Endometrium (tissue), 2 donors: ENCODE measurements at regions not wholly inside any gene's neighbourhood (a gene's known extent, or its start where the extent isn't known, plus 50 kb on each side); places are given as distances from the start of the nearest gene placed in this dataset.
"Not testable (repeated sequence)": the region's sequence is repeated elsewhere in the genome, so short reads cannot be mapped to it uniquely, and the experiment has no call there.

Experiments
- FAIRE-seq: peaks from 2 replicates; lab custom pipeline; 2012; peaks lifted over from hg19 to GRCh38; lab: Jason Lieb, UNC
- donor health status: control.
- donor health status: control.

DNA sequence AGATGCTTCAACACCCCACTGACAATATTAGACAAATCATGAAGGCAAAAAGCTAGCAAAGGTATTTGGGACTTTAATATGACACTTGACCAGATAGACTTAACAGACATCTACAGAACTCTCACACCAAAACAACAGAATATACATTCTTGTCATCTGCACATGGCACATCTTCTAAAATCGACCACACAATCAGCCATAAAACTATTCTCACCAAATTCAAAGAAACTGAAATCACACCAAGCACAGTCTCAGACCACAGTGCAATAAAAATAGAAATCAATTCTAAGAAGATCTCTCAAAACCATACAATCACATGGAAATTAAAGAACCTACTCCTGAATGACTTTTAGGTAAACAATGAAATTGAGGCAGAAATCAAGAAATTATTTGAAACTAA is 340.8 kb downstream of the PPP1R2C start:
- no peak for FAIRE-seq

DNA sequence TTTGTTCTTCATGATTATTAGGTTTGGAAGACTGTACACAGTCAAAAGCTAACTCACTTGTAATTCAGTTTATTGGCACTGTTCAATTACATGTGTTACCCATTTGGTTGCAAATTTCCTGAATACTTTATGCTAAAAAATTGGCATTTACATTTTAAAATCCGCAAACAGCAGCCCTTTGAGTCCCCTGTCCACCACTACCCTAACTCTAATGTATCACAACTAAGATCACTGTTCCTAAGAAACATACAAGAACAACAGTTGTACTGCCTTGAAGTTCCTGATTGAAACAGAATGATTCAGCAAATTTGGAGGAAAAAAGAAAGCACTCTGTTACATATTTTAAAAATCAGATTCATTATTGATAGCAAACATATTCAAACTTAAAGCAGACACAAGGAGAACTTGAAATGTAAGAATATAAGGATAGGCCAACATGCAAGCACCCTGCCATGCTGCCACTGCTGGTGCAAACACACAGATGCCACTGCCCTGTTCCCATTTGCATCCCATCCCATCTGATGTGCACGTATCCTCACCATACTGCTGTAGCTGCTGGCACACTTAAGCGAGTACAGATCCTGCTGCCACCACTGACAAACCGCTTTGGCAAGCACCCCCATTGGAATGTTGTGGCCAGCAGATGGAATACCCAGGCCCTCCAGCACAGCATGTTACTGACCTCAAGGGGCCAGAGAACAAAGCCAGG is 343.4 kb downstream of the PPP1R2C start:
- no peak for FAIRE-seq

DNA sequence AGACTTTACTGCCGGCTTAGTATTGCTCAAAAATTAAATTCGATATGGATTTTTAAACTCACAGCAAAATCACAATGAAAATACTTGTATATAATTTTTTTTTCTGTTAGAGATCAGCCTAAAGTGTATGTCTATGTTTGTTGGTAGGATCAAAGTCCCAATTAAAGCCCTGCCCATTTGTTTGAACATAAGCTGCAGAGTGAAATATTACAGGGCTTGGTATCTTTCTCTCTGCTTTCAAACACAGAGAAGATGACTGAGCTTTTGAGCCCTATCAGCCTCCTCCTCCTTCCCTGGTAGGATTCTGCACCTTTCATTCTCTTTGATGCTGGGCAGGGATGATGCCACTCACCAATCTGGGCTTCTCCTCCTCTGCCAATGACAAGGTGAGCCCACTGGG is 345.4 kb downstream of the PPP1R2C start:
- no peak for FAIRE-seq

DNA sequence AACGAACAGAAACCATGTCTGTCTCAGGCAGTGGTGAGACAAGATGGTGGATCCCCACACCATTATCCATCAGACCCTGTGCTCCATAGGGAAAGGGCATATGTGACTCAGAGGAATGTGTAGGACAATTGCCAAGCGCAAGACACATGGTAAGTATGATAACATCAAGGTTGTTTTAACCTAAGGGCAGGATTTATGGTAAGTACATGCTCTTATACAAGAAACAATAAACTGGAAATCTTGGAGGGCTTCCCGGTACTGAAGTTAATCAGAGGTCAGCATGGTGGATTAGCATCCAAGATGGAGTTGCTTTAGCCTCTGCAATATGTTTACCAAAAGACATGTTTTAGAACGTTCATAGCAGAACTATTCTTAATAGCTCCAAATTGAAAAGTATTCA is 355.0 kb downstream of the PPP1R2C start:
- no peak for FAIRE-seq

DNA sequence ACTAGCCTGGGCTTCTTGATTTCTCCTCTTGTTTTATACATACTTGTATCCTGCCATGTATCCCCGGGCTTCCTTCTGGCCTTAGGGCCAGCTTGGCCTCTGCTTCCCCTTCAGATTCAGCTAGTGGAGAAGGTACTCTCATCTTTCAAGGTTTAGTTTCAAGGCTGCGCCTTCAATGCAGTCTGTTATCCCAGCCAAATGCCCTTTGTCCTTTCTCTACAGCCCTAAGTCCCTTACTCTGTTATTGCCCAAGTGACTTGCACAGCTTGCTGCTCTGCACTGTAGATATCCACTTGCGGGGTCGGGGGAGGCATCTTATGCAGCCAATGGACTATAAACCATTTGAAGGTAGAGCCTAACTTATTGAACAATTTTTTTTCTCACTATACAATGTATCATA is 357.5 kb downstream of the PPP1R2C start:
- no peak for FAIRE-seq

DNA sequence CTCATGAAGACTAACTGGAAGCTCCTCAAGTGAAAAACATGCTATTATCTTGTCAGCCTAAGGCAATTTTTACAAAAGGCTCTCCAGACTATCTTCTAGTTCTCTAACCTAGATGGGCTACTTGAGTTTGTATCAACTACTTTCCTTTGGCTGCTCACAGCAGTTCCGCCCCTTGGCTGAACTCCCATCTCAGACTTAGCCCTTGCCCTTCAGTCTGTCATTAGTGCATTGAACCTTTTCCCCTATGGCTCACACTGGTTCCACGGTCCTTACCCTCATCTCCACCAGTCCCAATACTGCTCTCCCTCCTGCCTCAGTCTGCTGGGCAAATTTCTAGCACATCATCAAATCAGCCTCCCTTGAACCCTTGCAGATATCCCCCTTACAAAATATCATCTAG is 362.3 kb downstream of the PPP1R2C start:
- no peak for FAIRE-seq

DNA sequence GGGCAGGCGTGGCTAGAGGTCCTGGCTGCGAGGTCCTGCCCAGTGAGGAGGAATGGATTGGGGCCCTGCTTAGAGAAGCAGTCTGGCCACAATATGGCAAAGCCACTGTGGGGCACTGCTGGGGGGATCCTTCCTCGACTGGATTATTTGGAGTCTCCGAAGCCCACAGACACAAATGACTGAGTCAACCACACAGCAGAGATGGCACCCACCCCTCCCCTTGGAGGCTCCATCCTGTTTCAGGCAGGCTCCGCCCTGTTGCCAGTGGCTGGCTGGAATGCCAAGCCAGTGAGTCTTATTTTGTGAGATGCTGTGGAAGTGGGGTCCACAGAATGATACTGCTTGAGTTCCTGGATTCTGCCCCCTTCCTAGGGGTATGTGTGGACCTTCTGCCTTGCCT is 363.9 kb downstream of the PPP1R2C start:
- FAIRE-seq, result no peak

DNA sequence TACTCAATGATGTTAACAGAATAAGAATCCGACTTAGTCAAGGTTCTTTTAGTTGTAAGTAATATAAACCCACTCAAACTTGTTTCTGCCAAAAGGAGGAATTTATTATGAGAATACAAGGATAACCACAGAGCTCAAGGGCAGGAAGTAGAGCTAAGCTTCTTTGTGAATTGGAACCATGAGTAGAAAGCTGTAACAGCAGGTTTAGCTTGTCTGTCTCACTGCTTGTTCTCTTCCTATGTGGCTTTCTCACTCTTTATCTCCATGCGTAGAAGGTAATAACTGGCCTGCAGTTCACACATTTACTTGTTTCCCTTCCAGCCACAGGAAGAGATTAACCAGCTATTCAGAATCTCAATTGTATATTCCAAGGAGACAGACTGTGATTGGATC is 378.3 kb downstream of the PPP1R2C start:
- no peak for FAIRE-seq

DNA sequence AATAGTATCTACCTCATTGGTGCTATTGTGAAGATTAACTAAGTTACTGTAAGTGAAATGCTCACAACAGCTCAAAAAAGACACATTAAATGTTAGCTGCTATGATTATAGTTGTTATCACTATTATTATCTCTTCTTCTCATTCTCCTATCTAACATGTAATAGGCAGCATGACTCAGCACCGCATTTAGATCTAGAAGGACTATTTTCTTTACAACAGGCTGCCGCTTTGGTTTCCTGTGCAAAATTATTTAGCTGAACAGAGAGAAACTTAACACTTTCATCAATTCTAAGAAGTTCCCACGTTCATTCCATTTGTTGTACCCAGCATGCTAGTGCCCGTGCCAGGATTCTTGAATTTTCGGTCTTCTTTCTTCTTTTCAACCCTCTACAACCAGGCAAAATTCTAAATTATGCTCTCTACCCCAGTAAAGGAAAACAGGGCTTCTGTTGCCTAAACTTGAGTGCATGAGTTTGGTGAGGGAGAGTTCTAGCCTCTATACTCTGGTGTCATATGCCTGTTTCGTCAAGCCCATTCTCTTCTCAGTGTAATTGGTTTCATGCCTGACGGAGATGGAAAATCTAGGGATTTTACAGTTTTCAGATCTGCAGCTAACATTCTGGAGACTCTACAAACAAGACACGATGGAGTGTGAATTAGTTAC is 378.9 kb downstream of the PPP1R2C start:
- no peak for FAIRE-seq

DNA sequence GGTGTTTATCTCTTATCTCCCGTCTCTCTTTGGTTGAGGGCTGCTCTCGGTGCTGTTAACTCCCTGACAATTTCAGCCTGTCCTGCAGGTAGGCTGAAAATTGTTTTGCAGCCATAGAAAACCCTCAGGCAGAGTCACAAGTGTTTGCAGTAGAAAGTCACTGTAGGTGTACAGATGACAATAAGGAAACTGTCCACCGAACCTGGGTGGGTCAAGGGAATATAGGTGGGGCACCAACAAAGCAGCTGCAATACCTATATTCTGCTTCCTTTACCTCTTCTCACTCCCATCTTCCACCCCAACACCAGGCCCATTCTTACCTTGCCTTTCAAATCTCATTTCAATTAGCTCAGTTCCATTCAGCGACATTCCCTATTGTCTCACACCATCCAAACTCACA is 381.8 kb downstream of the PPP1R2C start:
- no peak for FAIRE-seq

DNA sequence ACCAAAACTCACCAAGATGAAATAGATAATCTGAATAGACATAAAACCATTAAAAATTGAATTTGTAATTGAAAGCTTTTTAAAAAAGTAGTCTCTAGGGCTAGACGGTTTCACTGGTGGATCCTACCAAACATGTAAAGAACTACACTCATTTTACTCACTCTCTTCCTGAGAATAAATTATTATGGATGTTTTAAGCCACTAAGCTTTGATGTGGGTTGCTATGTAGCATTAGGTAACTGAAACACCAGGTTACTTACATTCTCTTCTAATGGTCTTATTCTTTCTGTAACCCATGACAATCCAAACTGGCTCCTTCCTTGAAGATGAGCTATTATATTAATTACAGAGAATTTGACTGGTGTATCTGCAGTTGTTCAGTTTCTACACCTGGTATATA is 385.1 kb downstream of the PPP1R2C start:
- FAIRE-seq, result no peak

DNA sequence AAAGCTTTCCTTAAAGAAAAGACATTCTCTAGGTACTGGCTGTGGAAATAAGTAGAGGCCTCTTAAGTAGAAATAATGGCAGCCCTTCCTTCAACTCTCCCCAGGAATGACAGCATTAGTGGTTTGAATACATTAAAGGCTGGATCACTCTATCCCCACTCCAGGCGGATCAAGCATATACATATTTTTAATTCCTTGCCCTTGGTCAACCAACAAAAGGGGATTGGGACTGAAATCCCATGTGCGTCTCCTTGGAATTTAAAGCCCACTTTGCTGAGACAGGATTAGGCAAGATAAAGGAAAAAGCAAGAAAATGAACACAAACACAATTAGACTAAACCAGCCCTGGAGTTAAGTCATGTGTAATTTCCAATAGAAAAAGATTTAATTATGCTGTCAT is 391.3 kb downstream of the PPP1R2C start:
- no peak for FAIRE-seq

DNA sequence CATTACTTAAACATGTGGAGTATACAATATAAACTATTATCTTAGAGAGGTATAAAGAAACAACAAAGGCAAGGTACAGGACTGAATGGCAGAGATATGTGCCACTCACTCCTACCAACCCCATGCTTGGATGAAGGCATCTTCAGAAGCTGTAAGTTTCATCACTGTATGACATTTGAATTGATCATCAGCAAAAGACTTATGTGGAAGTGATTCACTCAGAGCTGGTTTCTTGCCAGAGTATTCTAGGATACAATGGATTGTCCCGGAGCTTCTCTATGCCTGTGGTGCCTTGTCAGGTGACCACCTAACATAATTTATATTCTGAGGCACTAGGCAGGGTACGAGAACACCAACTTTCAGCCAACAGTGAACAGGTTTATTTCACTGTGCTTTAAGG is 392.2 kb downstream of the PPP1R2C start:
- FAIRE-seq, result no peak

DNA sequence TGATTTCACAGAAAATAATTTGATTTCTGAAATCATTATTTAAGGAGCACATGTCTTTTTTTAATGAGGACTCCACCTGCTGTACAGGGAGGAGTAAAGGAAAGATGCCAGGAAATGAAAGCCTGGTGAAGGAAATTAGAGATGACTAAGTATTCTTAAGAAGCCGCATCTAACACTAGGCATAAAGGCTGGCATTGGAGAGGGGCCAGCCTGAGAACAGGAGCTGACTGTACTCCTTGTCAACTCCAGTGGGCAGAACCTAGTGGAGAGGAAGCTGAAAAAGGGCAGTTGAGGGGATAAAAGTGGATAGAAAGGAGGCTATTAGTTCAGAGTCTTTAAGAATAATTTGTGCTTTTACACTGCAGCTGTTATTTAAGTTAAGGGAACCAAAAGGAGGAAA is 393.0 kb downstream of the PPP1R2C start:
- no peak for FAIRE-seq

DNA sequence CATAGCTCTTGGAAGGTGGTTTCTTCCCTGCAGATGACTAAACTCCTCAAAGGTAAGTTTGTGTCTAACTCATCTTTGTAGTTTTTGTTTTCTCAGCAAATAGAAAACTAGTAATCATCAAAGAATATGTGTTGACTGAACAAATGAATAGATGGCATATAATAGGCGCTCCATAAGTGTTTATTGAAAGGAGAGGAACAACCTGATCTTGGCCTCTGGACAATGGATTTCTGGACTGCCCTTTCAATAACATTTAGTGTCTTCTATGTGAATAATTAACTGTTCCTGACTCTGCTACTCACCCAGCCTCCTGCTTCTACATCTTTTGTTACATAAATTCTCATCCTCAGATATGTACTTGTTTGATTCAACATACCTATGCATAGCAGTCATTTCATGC is 399.1 kb downstream of the PPP1R2C start:
- FAIRE-seq, result no peak

DNA sequence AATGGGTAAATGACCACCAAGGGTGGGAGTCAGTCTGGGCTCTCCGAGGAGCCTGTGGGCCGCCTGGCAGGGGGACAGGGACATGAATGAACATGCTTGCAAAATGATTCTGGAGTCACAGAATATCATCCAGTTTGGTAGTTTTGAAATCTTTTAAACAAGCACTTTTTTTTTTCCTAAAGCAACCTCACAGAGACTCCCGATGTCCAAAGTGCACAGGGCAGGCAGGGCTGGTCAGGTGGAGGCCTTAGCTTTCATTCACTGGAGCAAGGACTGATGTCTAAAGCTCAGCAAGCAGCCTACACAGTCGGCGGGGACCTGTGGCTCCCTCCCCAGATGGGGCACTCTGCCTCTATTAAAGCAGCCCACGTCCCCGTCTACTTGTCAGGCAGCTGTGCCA is 402.9 kb downstream of the PPP1R2C start:
- no peak for FAIRE-seq

DNA sequence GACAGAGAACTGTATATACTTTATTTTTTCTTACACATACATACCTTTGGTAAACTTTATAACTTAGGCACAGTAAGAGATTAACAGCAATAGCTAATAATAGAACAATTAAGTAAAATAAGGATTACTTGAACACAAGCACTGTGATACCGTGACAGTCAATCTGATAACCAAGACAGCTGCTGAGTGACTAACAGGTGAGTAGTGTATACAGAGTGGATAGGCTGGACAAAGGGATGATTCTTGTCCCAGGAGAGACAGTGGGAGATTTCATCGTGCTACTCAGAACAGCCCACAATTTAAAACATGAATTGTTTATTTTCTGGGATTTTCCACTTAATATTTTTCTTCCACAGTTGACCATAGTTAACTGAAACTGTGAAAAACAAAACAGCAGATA is 411.8 kb downstream of the PPP1R2C start:
- FAIRE-seq, result no peak

DNA sequence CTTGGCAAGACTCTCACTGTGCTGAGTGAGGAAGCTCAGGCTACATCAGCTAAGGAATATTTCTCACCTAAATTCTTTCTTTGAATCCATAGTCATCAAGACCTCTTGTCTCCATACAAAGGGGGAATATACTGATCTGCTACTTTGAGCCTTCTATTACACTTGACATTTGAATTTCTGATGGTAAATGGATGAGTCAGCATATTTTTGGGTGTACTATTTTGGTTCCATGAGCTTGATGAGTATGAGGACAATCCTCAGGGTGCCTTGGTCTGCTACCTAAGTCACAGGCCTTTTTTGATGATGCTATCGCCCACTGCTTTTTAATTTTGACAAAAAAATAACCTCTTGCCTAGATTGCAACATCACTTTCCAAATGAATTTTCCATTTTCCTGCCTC is 415.7 kb downstream of the PPP1R2C start:
- no peak for FAIRE-seq

DNA sequence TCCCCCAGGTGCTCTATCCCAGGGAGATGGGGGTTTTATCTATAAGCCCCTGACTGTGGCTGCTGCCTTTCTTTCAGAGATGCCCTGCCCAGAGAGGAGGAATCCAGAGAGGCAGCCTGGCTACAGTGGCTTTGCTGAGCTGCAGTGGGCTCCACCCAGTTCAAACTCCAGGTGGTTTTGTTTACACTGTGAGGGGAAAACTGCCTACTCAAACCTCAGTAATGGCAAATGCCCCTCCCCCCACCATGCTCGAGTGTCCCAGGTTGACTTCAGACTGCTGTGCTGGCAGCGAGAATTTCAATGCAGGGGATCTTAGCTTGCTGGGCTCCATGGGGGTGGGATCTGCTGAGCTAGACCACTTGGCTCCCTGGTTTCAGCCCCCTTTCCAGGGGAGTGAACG is 419.6 kb upstream of the CASK start:
- FAIRE-seq, result not testable (repeated sequence)
